DND-41 (cell line): ENCODE measurements at regions not wholly inside any gene's neighbourhood (a gene's known extent, or its start where the extent isn't known, plus 50 kb on each side); places are given as distances from the start of the nearest gene placed in this dataset.

Source experiments
- CTCF ChIP-seq: IDR thresholded peaks from 2 replicates; pipeline ENCODE4 v1.5.1; 2012; ENCODE audit warnings: borderline replicate concordance, low read length, moderate library complexity, mild to moderate bottlenecking; ENCODE audit not compliant: poor library complexity, severe bottlenecking; ENCODE audit errors: extremely low read depth
- EZH2 ChIP-seq: IDR thresholded peaks from 3 replicates; pipeline ENCODE4 v1.6.1; 2012; ENCODE audit warnings: borderline replicate concordance, low read depth, mild to moderate bottlenecking, moderate library complexity, low read length, inconsistent platforms; ENCODE audit not compliant: severe bottlenecking

DNA sequence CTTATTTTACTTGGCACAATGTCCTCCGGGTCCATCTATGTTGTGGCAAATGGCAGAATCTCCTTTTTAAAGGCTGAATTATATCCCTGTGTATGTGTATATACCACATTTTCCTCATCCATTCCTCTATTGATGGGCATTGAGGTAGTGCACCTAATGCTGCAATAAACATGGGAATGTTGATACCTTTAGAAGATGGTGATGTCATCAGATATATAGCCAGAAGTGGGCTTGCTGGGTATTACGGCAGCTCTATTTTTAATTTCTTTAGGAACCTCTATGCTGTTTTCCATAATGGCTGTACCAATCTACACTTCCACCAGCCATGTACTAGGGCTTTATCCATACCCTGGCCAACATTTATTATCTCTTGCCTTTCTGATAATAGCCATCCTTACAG, 315.7 kb downstream of the FOXA2 start:
- no peak for TF ChIP-seq CTCF
- TF ChIP-seq EZH2, result no peak
